GM23338 (cell line): ENCODE measurements at regions not wholly inside any gene's neighbourhood (a gene's known extent, or its start where the extent isn't known, plus 50 kb on each side); places are given as distances from the start of the nearest gene placed in this dataset.

Experiments
- ATAC-seq: fragments of 200-7000 bp; cut with Tn5 transposase; 3 replicates; pipeline ENCODE4 v1.9.1; 2020
- DNase-seq: peaks from one replicate; pipeline ENCODE4 v3.0.0-alpha.2; 2015; ENCODE audit warnings: low spot score
- H2AFZ ChIP-seq: fragments of 200-600 bp; sonication (generic); 2 replicates; pipeline ENCODE4 v1.8.0; 2016; ENCODE audit warnings: antibody characterized with exemption, mild to moderate bottlenecking, moderate library complexity
- H3F3A ChIP-seq: fragments of 200-600 bp; sonication (generic); replicated peaks from 2 replicates; pipeline ENCODE4 v1.8.0; 2017; ENCODE audit warnings: antibody characterized with exemption, mixed run types, low read depth
- H3K27ac ChIP-seq: fragments of 200-600 bp; sonication (generic); 2 replicates; pipeline ENCODE4 v1.6.1; 2016; ENCODE audit warnings: low read depth
- H3K27me3 ChIP-seq: fragments of 200-600 bp; sonication (generic); 2 replicates; pipeline ENCODE4 v1.8.0; 2016; ENCODE audit warnings: mild to moderate bottlenecking, mixed run types, moderate library complexity; ENCODE audit not compliant: insufficient read depth
- H3K36me3 ChIP-seq: fragments of 200-600 bp; sonication (generic); 2 replicates; pipeline ENCODE4 v1.8.0; 2016; ENCODE audit warnings: mild to moderate bottlenecking; ENCODE audit not compliant: insufficient read depth
- H3K4me1 ChIP-seq: fragments of 200-600 bp; sonication (generic); 2 replicates; pipeline ENCODE4 v1.8.0; 2016; ENCODE audit warnings: mild to moderate bottlenecking, moderate library complexity; ENCODE audit not compliant: insufficient read depth
- H3K4me2 ChIP-seq: fragments of 200-600 bp; sonication (generic); 2 replicates; pipeline ENCODE4 v1.7.1; 2017; ENCODE audit warnings: mixed run types
- H3K4me3 ChIP-seq: fragments of 200-600 bp; sonication (generic); 2 replicates; pipeline ENCODE4 v1.6.1; 2016; ENCODE audit warnings: mixed run types
- H3K79me2 ChIP-seq: fragments of 200-600 bp; sonication (generic); replicated peaks from 2 replicates; pipeline ENCODE4 v1.8.0; 2017; ENCODE audit warnings: mild to moderate bottlenecking; ENCODE audit not compliant: insufficient read depth
- H3K9me2 ChIP-seq: fragments of 200-600 bp; sonication (generic); 2 replicates; pipeline ENCODE4 v1.8.0; 2017; ENCODE audit not compliant: insufficient read depth
- H4K20me1 ChIP-seq: fragments of 200-600 bp; sonication (generic); replicated peaks from 2 replicates; pipeline ENCODE4 v1.8.0; 2017; ENCODE audit warnings: mild to moderate bottlenecking; ENCODE audit not compliant: insufficient read depth
- H3K27ac Mint-ChIP-seq: 2 replicates; pipeline ENCODE4 v1.8.0; 2020; ENCODE audit warnings: inconsistent platforms, mild to moderate bottlenecking, moderate library complexity, mixed read lengths
- H3K27me3 Mint-ChIP-seq: 3 replicates; pipeline ENCODE4 v1.8.0; 2022; ENCODE audit warnings: low read depth, mild to moderate bottlenecking, moderate library complexity, mixed read lengths, inconsistent platforms; ENCODE audit not compliant: insufficient read depth, poor library complexity
- H3K36me3 Mint-ChIP-seq: 3 replicates; pipeline ENCODE4 v1.8.0; 2021; ENCODE audit warnings: low read depth, mild to moderate bottlenecking, inconsistent platforms, moderate library complexity, mixed read lengths
- H3K4me1 Mint-ChIP-seq: 3 replicates; pipeline ENCODE4 v1.8.0; 2020; ENCODE audit warnings: mild to moderate bottlenecking, inconsistent platforms, mixed read lengths
- H3K4me3 Mint-ChIP-seq: 3 replicates; pipeline ENCODE4 v1.8.0; 2021; ENCODE audit warnings: moderate library complexity, mild to moderate bottlenecking, inconsistent platforms, mixed read lengths
- H3K9me3 Mint-ChIP-seq: 3 replicates; pipeline ENCODE4 v1.8.0; 2020; ENCODE audit warnings: moderate library complexity, mild to moderate bottlenecking, inconsistent platforms, mixed read lengths
- CREB1 ChIP-seq: fragments of 250-450 bp; sonication (Bioruptor Pico); IDR thresholded peaks from 2 replicates; pipeline ENCODE4 v1.5.0; 2020; ENCODE audit warnings: low read depth, mild to moderate bottlenecking, moderate library complexity
- EZH2 ChIP-seq: fragments of 200-600 bp; sonication (generic); IDR thresholded peaks from one replicate; pipeline ENCODE4 v1.8.0; 2017; ENCODE audit warnings: antibody characterized with exemption, mild to moderate bottlenecking, low read depth; ENCODE audit not compliant: unreplicated experiment
- EZH2phosphoT487 ChIP-seq: fragments of 200-600 bp; sonication (generic); IDR thresholded peaks from one replicate; pipeline ENCODE4 v1.8.1; 2018; ENCODE audit warnings: antibody characterized with exemption; ENCODE audit not compliant: unreplicated experiment
- JUNB ChIP-seq: IDR thresholded peaks from one replicate; pipeline ENCODE4 v1.6.1; 2016; ENCODE audit warnings: antibody characterized with exemption; ENCODE audit not compliant: unreplicated experiment
- NANOG ChIP-seq: IDR thresholded peaks from 2 replicates; pipeline ENCODE4 v1.6.1; 2016; ENCODE audit warnings: antibody characterized with exemption, borderline replicate concordance
- POLR2AphosphoS5 ChIP-seq: IDR thresholded peaks from 2 replicates; pipeline ENCODE4 v1.6.1; 2016; ENCODE audit warnings: antibody characterized with exemption, low read depth
- REST ChIP-seq: IDR thresholded peaks from one replicate; pipeline ENCODE4 v1.6.1; 2018; ENCODE audit warnings: antibody characterized with exemption; ENCODE audit not compliant: unreplicated experiment
- STAT1 ChIP-seq: IDR thresholded peaks from one replicate; pipeline ENCODE4 v1.6.1; 2016; ENCODE audit warnings: antibody characterized with exemption; ENCODE audit not compliant: unreplicated experiment
- ZNF114 ChIP-seq: fragments of 250-450 bp; sonication (Bioruptor Pico); IDR thresholded peaks from 2 replicates; pipeline ENCODE4 v1.5.0; 2020; ENCODE audit warnings: mild to moderate bottlenecking, moderate library complexity
- ZNF331 ChIP-seq: fragments of 250-450 bp; sonication (Bioruptor Pico); IDR thresholded peaks from 2 replicates; pipeline ENCODE4 v1.5.0; 2020; ENCODE audit warnings: low read depth, mild to moderate bottlenecking, moderate library complexity
- TF ChIP-seq, protein P1 (sequence below), 2 experiments: fragments of 200-600 bp in 1 of 2; sonication (generic) in 1 of 2; conservative IDR thresholded peaks; 2 replicates each; pipeline versions ENCODE4 v1.5.1 to v1.6.1; 2016 to 2017; ENCODE audit warnings: antibody characterized with exemption in 2 of 2, low read depth in 2 of 2, mild to moderate bottlenecking in 2 of 2, moderate library complexity in 1 of 2
- TF ChIP-seq, protein P2 (sequence below): fragments of 250-450 bp; sonication (Bioruptor Pico); IDR thresholded peaks from 2 replicates; pipeline ENCODE4 v1.5.0; 2020; ENCODE audit warnings: mild to moderate bottlenecking, moderate library complexity
- TF ChIP-seq, protein P3 (sequence below): IDR thresholded peaks from 2 replicates; pipeline ENCODE4 v1.6.1; 2016; ENCODE audit warnings: antibody characterized with exemption

- ATAC-seq (no peak), DNase-seq (no peak)
- no peaks in the 10 kb centered on the region for H3K36me3 Mint-ChIP-seq
- no peak overlapping the region for H3K27ac ChIP-seq
- H3K27ac Mint-ChIP-seq, result no peak overlapping the region
- TF ChIP-seq CREB1 (CRISPR knock-in tag) (no peak), POLR2AphosphoS5 (no peak), EZH2phosphoT487 (no peak), STAT1 (no peak), JUNB (no peak), ZNF331 (CRISPR knock-in tag) (no peak), NANOG (no peak), EZH2 (no peak), REST (no peak), ZNF114 (CRISPR knock-in tag) (no peak)
- TF ChIP-seq, protein P1, sequence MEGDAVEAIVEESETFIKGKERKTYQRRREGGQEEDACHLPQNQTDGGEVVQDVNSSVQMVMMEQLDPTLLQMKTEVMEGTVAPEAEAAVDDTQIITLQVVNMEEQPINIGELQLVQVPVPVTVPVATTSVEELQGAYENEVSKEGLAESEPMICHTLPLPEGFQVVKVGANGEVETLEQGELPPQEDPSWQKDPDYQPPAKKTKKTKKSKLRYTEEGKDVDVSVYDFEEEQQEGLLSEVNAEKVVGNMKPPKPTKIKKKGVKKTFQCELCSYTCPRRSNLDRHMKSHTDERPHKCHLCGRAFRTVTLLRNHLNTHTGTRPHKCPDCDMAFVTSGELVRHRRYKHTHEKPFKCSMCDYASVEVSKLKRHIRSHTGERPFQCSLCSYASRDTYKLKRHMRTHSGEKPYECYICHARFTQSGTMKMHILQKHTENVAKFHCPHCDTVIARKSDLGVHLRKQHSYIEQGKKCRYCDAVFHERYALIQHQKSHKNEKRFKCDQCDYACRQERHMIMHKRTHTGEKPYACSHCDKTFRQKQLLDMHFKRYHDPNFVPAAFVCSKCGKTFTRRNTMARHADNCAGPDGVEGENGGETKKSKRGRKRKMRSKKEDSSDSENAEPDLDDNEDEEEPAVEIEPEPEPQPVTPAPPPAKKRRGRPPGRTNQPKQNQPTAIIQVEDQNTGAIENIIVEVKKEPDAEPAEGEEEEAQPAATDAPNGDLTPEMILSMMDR (conservative IDR thresholded peaks at IDR 0.05; ENCODE audit: low read depth in 2 of 2), result no peak
- TF ChIP-seq, protein P2, sequence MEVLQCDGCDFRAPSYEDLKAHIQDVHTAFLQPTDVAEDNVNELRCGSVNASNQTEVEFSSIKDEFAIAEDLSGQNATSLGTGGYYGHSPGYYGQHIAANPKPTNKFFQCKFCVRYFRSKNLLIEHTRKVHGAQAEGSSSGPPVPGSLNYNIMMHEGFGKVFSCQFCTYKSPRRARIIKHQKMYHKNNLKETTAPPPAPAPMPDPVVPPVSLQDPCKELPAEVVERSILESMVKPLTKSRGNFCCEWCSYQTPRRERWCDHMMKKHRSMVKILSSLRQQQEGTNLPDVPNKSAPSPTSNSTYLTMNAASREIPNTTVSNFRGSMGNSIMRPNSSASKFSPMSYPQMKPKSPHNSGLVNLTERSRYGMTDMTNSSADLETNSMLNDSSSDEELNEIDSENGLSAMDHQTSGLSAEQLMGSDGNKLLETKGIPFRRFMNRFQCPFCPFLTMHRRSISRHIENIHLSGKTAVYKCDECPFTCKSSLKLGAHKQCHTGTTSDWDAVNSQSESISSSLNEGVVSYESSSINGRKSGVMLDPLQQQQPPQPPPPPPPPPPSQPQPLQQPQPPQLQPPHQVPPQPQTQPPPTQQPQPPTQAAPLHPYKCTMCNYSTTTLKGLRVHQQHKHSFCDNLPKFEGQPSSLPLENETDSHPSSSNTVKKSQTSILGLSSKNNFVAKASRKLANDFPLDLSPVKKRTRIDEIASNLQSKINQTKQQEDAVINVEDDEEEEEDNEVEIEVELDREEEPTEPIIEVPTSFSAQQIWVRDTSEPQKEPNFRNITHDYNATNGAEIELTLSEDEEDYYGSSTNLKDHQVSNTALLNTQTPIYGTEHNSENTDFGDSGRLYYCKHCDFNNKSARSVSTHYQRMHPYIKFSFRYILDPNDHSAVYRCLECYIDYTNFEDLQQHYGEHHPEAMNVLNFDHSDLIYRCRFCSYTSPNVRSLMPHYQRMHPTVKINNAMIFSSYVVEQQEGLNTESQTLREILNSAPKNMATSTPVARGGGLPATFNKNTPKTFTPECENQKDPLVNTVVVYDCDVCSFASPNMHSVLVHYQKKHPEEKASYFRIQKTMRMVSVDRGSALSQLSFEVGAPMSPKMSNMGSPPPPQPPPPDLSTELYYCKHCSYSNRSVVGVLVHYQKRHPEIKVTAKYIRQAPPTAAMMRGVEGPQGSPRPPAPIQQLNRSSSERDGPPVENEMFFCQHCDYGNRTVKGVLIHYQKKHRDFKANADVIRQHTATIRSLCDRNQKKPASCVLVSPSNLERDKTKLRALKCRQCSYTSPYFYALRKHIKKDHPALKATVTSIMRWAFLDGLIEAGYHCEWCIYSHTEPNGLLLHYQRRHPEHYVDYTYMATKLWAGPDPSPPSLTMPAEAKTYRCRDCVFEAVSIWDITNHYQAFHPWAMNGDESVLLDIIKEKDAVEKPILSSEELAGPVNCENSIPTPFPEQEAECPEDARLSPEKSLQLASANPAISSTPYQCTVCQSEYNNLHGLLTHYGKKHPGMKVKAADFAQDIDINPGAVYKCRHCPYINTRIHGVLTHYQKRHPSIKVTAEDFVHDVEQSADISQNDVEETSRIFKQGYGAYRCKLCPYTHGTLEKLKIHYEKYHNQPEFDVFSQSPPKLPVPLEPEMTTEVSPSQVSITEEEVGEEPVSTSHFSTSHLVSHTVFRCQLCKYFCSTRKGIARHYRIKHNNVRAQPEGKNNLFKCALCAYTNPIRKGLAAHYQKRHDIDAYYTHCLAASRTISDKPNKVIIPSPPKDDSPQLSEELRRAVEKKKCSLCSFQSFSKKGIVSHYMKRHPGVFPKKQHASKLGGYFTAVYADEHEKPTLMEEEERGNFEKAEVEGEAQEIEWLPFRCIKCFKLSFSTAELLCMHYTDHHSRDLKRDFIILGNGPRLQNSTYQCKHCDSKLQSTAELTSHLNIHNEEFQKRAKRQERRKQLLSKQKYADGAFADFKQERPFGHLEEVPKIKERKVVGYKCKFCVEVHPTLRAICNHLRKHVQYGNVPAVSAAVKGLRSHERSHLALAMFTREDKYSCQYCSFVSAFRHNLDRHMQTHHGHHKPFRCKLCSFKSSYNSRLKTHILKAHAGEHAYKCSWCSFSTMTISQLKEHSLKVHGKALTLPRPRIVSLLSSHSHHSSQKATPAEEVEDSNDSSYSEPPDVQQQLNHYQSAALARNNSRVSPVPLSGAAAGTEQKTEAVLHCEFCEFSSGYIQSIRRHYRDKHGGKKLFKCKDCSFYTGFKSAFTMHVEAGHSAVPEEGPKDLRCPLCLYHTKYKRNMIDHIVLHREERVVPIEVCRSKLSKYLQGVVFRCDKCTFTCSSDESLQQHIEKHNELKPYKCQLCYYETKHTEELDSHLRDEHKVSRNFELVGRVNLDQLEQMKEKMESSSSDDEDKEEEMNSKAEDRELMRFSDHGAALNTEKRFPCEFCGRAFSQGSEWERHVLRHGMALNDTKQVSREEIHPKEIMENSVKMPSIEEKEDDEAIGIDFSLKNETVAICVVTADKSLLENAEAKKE (CRISPR knock-in tag), result no peak
- TF ChIP-seq, protein P3, sequence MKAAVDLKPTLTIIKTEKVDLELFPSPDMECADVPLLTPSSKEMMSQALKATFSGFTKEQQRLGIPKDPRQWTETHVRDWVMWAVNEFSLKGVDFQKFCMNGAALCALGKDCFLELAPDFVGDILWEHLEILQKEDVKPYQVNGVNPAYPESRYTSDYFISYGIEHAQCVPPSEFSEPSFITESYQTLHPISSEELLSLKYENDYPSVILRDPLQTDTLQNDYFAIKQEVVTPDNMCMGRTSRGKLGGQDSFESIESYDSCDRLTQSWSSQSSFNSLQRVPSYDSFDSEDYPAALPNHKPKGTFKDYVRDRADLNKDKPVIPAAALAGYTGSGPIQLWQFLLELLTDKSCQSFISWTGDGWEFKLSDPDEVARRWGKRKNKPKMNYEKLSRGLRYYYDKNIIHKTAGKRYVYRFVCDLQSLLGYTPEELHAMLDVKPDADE, result no peak
- H3F3A ChIP-seq, result no peaks in the 10 kb centered on the region
- no peak overlapping the region for H3K4me3 Mint-ChIP-seq
- H4K20me1 ChIP-seq, result no peaks in the 10 kb centered on the region
- no peak overlapping the region for H2AFZ ChIP-seq
- no peaks in the 10 kb centered on the region for H3K79me2 ChIP-seq
- peaks cover 4% of the 10 kb centered on the region for H3K27me3 Mint-ChIP-seq
- H3K36me3 ChIP-seq, result no peaks in the 10 kb centered on the region
- H3K4me2 ChIP-seq, result no peak overlapping the region
- no peaks in the 10 kb centered on the region for H3K9me3 Mint-ChIP-seq
- no peaks in the 10 kb centered on the region; the same call in 1 of the 2 replicates for H3K27me3 ChIP-seq
- H3K9me2 ChIP-seq, result peaks cover 7% of the 10 kb centered on the region; the same call in 1 of the 2 replicates
- no peak overlapping the region for H3K4me3 ChIP-seq
- H3K4me1 ChIP-seq, result peaks cover 12% of the 10 kb centered on the region
- H3K4me1 Mint-ChIP-seq, result peaks cover 30% of the 10 kb centered on the region
These were observed 169.2 kb upstream of the HMGA2 start for GRCh38 chr12:65655074-65655493.
